HG02571 (cell line): ENCODE measurements at regions not wholly inside any gene's neighbourhood (a gene's known extent, or its start where the extent isn't known, plus 50 kb on each side); places are given as distances from the start of the nearest gene placed in this dataset.
"Not testable (repeated sequence)": the region's sequence is repeated elsewhere in the genome, so short reads cannot be mapped to it uniquely, and the experiment has no call there.

Experiments
- ATAC-seq: cut with Tn5 transposase; IDR thresholded peaks from one replicate; pipeline ENCODE4 v1.9.1; 2021; ENCODE audit warnings: mild to moderate bottlenecking, moderate library complexity; ENCODE audit not compliant: unreplicated experiment

GRCh38 chr18:37854396-37854795, 288.8 kb upstream of the CELF4 start:
- ATAC-seq = no peak

GRCh38 chr18:37853706-37854105, 288.1 kb upstream of the CELF4 start:
- no peak for ATAC-seq

GRCh38 chr18:37852464-37852863, 286.9 kb upstream of the CELF4 start:
- no peak for ATAC-seq

GRCh38 chr18:37847544-37847943, 281.9 kb upstream of the CELF4 start:
- ATAC-seq = no peak

GRCh38 chr18:37846996-37847395, 281.4 kb upstream of the CELF4 start:
- no peak for ATAC-seq

- no peak for ATAC-seq
Measured at GRCh38 chr18:37845498-37845897, 279.9 kb upstream of the CELF4 start.

- no peak for ATAC-seq
Measured at GRCh38 chr18:37844209-37844970, 278.8 kb upstream of the CELF4 start.

- no peak for ATAC-seq
Measured at GRCh38 chr18:37838083-37838482, 272.5 kb upstream of the CELF4 start.

- no peak for ATAC-seq
Measured at GRCh38 chr18:37836071-37836970, 270.7 kb upstream of the CELF4 start.

- ATAC-seq = not testable (repeated sequence)
Measured at GRCh38 chr18:37832010-37832695, 266.6 kb upstream of the CELF4 start.

- ATAC-seq = no peak
Measured at GRCh38 chr18:37812961-37813360, 247.4 kb upstream of the CELF4 start.

- no peak for ATAC-seq
Measured at GRCh38 chr18:37805773-37806404, 240.3 kb upstream of the CELF4 start.

GRCh38 chr18:37796823-37797349, 231.3 kb upstream of the CELF4 start:
- no peak for ATAC-seq

GRCh38 chr18:37787452-37787851, 221.9 kb upstream of the CELF4 start:
- ATAC-seq = no peak

GRCh38 chr18:37783771-37784170, 218.2 kb upstream of the CELF4 start:
- no peak for ATAC-seq

GRCh38 chr18:37779220-37779619, 213.6 kb upstream of the CELF4 start:
- ATAC-seq = no peak

- peak; percentile 71 for ATAC-seq
Measured at GRCh38 chr18:37778417-37779165, 213.0 kb upstream of the CELF4 start.

- no peak for ATAC-seq
Measured at GRCh38 chr18:37769826-37770225, 204.2 kb upstream of the CELF4 start.

GRCh38 chr18:37764541-37765288, 199.1 kb upstream of the CELF4 start:
- ATAC-seq = no peak
